Suppressor macrophage (primary cell): ENCODE measurements at regions not wholly inside any gene's neighbourhood (a gene's known extent, or its start where the extent isn't known, plus 50 kb on each side); places are given as distances from the start of the nearest gene placed in this dataset.

Experiments used
- DNase-seq, 4 experiments: peaks; one replicate each; pipeline ENCODE4 v3.0.0-alpha.2; 2020 to 2022

DNA sequence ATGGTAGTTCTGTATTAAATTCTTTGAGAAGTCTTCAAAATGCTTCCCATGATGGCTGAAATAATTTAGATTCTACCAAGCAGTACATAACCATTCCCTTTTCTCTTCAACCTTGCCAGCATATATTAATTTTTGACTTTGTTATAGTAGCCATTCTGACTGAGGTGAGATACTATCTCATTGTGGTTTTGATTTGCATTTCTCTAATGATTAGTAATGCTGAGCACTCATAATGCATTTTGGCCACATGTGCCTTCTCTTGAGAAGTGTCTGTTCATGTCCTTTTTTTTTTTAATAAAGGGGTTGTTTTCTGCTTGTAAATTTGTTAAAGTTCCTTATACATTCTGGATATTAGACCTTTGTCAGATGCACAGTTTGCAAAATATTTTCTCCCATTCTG, 173.9 kb downstream of the CALCRL start:
- no peak for DNase-seq

DNA sequence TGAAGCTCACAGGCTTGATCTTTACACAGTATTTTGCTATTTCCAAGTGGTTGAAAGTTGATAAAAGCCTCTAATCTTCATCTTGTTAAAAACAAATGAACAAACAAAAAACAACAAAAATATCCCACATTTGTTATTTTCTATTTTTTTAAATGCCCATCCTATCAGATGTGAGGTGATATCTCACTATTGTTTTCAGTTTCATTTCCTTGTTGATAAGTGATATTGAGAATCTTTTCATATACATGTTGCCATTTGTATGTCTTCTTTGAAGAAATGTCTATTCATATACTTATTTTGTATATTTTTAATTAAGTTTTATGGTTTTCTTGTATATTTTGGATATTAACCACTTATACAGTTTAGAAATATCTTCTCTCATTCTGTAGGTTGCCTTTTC, 175.8 kb downstream of the CALCRL start:
- no peak for DNase-seq

DNA sequence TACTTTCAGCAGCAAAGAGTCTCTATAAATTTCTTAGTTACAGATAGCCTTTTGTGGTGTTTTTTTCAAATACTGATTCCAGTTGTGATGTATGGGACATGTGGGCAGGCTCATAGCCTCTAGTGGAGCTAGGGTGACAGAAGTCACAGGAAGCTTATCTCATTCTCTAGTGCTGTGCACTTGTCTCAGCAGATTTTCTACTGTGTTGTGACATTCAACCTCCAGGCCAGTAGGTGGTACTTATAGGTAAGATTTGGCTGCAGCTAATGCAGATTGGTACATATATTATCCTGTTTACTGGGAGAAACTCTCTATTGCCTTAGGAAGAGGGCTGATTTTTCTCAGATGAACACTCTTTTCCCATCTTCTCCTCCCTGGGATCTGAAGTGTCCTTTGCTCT, 176.2 kb downstream of the CALCRL start:
- DNase-seq, result no peak

DNA sequence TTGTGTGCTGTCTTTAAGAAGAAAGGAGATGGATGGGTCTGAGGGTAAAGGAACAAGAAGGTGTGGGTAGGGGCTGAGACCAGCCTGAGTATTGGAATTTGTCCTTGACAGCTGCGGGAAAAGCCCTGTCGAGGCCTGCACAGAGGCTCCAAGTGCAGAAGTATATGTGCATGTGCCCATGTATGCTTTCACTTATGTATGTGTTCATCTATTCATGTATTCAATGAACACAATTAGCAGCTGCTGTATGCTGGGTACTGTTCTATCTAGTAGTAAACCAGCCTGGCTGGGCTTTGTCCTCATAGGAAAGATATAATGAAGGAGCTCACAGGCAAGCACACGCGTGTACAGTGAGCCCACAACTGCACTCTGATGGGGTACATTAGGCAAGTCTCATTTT, 181.4 kb downstream of the CALCRL start:
- DNase-seq, result no peak

DNA sequence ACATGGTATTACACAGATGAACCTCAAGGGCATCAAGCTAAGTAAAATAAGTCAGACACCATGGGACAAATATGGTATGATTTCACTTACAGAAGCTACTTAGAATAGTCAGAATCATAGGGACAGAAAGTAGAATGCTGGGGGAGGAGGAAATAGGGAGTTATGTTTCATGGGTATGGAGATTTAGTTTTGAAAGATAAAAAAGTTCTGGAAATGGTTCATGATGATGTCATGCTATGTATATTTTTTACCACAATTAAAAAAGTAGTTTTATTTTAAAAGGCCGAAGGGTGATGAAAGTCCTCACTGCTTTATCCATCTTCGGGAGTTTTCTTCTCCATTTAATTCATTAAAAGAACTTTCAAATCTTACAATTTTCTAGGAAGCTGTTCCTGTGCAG, 181.9 kb downstream of the CALCRL start:
- DNase-seq, result no peak

DNA sequence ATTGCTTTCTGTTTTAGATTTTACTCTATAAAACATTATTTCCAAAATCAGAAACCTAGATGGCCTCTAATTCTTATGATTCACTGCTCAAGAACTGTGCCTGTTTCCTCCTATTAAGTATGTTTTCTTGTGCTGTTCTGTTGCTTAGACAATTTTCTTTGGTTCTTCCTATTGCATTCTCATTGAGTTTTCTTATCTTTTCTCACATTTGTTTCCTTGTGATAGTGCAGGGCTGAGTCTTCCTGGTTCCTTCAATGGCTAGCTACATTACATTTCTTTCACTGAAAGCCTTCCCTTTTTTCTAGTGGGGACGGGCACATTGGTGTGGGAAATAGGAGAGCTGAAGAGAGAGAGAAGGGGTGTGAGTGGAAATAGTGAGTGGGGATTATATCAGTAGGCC, 183.4 kb downstream of the CALCRL start:
- DNase-seq, result no peak

DNA sequence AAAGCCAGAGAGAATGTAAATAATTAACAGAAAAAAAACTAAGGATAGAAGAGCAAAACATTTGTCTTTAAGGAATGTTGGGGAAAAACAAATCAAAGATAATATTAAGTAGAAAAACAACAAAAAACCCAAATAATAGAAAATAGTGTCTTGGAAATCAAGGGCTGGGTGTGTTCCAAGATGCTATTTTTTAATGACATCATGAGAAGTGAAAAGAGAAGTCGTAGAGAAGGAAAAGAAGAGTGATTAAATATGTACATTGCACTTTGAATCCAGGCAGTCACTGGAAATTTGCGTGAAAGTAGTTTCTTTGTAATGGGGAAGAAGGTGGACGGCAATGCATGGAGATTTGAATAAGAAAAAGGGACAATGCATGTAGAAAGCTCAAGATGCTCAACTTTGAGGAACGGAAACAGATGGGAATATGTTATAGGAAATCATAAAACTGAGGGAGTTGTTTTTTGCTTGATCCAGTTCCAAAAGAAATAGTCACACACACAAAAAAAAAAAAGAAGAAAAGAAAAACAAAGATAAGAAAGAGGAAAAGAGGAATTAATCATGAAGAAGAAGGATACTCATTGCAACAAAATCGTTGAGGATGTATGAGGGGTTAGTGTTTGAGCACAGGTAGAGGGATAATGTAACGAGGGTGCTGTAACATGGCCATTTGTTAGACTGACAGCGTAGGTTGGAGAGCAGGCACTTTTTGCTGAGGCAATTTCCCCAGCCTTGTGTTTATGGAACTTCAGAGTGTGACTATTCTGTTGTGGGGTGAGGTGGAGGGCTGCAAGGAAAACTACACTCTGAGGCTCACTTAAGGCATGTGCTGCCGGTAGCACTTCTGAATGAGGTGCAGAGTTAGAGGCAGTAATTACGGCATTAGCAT, 184.1 kb downstream of the CALCRL start:
- no peak for DNase-seq

DNA sequence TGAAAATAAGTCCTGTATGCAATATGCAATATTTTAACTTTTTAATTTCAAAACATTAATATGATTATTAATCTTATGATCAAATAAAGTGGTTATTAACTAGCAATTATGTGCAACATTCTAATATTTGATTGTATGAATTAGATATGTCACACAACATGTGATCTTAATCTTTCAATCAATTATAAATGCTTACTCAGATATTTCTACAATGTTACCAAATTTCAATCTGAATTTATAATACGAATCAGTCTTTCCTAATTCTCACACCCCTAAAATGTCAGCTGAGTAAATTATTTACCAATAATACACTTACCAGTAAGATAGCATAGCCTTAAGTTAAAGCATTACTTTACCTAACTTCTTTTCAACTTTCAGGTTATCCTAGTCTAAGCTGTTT, 186.3 kb downstream of the CALCRL start:
- DNase-seq, result no peak

DNA sequence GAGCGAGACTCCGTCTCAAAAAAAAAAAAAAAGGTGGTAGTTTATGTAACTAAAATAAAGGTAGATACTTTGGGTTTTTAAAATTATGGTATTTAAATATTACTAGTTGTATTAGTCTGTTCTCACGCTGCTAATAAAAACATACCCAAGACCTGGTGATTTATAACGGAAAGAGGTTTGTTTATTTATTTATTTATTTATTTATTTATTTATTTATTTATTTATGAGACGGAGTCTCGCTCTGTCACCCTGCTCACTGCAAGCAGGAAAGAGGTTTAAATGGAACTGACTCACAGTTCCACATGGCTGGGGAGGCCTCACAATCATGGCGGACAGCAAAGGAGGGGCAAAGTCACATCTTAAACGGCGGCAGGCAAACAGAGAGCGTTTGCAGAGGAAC, 196.0 kb downstream of the CALCRL start:
- no peak for DNase-seq

DNA sequence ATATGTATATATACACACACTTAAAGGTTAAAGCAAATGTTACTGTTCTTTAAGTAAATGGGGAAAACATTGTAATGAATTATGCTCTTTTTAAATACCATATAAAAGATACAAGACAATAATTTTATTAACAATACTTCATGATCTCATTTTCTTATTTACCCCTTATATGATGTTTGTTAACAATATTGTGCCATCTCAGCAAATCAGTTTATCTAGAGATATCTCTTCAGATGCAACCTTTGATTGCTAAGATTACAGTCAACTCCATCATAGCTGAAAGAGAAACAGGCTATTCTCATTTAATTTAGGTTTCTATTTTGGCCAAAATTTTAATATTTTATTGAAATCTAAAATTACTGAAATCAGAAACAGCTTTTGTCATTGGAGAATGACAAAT, 197.9 kb downstream of the CALCRL start:
- no peak for DNase-seq

DNA sequence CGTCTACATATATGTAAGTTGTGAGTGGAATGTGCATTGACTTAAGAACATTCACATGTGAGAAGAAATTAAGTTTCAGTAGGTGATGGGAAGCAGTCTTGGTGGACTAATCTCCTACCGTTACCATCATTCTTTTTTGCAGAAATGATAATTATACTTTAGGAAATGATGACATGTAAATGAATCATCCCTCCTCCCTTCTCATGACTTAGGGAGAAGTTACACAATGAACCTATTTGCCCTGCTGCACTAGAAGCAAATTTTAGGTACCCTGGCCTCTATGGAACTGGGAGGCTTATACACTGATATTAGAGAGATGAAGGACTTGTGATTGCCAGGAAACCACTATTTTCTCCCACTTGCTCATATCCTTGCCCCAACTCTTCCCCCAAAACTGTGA, 214.2 kb downstream of the CALCRL start:
- DNase-seq, result peak in 2 of 4 experiments; percentile 18 to 37

DNA sequence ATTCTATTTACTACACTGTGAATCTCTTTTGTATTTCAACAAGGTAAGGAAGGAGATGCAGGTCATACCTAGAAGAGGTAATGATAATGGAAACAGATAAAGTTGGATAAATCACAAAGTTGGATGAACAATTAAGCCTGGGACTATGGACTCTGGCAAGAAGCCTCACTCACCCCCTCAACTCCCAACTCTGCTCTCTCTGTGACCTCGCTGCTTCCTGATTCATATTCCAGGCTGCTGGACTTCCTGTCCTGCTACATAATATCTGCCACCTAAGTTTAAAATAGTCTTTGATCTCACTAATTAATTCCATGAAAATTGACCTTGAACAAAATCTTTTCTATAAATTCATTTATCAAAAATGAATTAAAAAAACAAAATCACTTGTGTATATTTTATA, 215.3 kb downstream of the CALCRL start:
- DNase-seq, result no peak

DNA sequence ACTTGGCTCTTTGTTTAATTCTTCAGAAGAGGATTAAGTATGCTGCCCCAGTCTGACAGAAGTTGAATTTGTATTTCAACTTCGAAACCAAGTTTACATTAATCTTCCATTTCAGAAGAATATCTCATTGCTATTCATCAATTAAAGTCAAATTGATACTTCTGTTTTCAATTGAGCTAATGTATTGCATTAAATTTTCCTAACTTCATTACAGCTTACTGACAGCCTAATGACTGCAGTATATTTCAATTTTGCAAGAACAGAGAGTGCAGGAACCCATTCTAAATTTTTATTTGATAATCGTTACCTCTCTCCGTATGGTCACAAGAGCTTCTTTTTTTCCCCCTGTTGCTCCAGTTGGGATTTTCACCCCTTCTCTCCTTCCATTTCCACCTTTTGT, 218.0 kb downstream of the CALCRL start:
- DNase-seq, result no peak

DNA sequence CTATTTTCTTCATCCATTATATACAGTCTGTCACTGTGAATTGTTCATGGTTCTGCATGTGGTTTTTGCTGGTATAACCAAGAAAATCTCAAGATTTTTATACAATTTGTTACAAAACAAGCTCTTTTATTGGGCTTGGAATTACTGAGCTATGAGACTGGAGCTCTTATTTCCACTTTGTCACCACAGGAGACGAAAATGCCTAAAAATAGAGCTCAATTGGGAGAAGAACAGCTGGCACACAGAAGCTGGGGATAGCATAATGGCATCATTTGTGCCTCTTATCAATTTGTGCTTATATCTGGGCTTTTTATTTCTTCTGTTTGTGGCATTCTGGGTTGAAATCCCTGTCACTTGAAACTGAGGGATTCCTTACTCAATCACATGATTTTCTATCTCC, 219.1 kb downstream of the CALCRL start:
- DNase-seq, result no peak

DNA sequence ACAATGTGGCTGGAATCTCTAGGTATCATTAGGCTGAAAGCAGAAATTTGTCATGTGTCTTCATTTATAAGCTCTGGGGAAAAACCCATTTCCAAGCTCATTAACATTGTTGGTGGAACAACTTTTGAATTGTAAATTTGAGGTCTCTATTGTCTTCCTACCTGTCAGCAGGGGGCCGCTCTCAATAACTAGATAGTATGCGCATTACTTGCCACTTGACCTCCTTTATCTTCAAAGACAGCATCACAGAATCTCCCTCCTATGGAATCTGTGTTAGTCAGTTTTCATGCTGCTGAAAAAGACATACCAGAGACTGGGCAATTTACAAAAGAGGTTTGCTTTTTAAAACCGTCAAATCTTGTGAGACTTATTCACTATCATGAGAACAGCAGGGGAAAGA, 223.1 kb downstream of the CALCRL start:
- no peak for DNase-seq

DNA sequence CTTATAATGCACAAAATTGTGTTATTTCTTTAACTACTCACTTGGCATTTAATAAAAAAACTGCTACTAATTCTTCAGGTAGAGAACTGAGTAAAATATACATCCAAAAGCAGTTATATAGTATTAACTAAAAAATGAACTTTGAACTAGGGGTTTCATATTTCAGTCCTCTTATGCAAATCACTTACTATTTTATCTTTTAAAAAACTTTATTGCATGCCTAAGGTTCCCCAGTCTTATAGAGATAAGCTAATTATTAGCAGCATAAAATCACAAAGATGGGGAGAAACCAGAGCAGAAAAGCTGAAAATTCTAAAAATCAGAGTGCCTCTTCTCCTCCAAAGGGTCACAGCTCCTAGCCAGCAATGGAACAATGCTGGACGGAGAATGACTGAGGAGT, 228.0 kb downstream of the CALCRL start:
- DNase-seq, result no peak

DNA sequence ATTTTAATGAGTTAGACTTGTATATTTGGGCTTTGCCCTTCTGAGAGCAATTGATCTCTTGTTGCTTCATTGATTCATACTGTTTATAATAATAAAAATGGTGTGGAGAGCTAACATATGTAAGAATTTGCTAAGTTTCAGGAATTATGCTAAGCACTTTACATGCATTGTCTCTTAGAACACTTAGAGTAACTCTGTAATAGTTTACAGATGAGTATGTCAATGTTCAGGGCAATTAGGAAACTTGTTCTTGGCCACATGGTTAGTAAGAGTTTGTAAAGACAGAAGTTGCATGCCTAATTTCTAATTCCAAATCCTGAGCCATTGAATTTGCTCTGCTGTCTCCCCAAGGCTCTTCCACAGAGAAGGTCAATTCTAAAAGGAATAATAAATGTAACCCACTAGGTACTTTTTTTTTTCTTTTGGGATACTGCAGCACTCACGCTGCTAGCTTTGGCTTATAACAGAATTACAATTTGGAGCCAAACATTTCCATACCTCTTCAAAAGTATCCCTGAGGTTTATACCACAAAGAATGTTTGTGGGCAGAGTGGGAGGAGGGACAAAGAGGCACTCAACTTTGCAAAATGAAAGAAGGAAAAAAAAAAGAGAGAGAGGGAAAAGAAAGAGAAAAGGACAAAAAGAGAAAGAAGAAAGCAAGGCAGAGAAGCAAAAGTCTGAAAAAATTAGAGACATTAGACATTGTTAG, 232.4 kb downstream of the CALCRL start:
- no peak for DNase-seq

DNA sequence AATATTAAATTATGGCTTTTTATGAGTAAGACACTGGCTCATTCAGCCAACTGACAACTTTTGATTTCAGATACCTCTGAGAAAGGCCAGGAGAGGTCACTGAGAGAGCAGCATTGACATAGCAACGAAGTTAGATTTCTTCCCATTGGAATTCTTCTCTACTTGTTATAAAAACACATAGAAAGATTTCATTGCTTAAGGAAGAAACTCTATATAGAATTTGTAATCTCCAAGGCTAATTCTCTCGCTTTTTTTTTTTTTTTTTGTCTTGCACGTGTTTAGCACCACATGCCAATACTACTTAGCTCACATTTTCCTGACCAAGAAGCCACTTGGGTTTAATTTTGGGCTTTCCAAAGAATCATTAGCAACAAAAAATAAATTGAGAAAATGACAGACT, 233.7 kb downstream of the CALCRL start:
- no peak for DNase-seq

DNA sequence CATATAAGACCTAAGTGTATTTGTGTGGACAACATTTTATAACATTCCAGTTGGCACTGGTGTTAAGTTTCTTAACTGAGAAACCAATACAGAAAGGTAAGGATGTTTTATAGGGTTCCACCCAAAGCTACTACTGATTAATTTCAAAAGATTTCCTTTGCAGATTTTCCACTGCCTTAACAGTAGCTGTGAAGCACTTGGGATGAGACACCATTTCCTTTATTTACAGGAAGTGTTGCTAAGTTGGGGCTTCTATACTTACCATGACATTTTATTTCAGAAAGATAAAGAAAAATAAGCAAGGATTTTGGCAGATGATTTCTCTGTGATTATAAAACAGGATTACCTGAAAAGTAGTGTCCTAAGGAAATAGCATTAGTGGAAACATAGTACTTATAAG, 234.3 kb downstream of the CALCRL start:
- DNase-seq, result no peak

DNA sequence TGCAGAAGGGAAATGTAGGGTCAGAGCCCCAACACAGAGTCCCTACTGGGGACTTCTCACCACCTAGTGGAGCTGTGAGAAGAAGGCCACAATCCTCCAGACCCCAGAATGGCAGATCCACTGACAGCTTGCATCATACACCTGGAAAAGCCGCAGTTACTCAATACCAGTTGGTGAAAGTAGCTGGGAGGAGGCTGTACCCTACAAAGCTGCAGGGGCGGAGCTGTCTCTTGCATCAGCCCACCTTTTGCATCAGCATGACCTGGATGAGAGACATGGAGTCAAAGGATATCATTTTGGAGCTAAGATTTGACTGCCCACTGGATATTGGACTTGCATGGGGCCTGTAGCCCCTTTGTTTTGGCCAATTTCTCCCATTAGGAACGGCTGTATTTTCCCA, 237.3 kb downstream of the CALCRL start:
- DNase-seq, result no peak

DNA sequence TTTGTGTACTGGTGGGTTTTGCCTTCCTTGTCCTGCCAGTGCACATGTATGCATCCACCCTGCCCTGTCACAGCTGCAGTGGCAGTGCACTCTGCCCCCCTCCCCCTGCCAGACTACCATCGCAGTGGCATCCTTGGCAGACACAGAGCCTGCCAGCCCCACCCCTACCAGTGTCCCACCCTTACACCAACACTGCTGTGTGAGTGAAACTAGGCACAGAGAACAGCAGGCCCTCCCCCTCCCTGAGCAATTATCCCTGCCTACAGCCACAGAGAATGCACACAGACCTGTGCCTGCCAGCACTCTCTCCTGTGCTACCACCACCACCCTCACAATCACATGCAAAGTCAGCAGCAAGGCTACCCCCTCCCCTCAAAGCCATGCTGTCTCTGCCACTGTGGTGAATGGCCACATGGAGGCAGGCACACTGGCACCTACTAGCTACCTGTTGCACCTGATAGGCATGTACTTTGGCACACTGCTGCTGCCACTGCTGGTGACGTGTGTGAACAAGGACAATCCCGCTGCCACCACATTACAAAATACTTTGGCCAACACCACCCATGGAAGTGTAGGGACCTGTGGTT, 239.8 kb downstream of the CALCRL start:
- DNase-seq, result no peak

DNA sequence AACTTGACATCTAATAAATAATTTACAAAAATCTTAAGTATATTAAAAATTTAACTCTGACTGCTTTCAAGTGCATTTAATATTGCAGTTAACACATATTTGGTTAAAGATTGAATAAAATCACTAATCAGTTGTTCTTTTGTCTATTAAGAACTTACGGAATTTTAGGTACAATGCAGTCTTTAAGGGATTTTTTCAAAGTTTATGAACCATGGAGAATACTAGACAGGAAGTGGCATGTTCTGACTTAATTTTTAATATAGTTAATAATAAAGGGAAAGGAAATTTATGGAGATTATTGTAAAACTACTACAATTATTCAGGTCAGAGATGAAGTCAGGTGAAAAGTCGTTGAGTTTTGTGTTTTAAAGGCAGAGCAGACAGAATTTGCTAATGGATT, 240.9 kb downstream of the CALCRL start:
- DNase-seq, result no peak

DNA sequence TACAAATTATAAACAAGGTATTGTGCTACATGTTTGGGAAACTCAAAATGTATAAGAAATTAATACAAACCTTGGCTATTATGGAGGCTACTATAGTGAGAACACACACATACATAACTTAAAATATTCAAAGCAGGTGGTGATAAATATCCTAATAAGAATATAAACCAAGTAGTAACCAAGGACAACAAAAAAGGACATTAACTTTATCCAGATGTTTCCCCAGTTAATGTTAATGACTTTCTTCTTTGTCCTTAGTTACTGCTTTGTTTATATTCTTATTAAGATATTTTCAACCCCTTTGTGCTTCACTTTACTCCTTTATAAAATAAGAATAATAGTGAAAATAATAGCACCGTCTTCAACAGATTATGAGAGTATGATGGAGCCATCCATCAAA, 241.6 kb downstream of the CALCRL start:
- no peak for DNase-seq

DNA sequence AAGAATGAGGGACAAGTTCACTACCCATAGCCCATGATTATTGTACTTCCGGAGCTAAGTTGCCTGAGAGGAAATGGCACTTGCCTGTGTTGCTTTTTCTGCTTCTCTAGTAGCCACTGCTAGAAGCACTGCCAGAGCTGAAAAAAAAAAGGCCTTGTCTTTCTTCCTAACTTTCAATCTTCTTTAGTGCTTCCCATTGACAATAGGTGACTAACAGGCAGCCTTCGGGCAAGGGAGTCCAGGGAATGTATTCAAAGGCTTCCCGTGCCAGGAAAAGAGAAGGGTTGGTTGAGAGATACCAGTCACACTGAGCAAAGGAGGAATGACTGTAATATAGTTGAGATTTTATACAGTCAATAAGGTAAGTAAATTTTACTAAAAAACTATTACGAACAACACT, 242.0 kb downstream of the CALCRL start:
- DNase-seq, result no peak
